ENCODE measurements at regions not wholly inside any gene's neighbourhood (a gene's known extent, or its start where the extent isn't known, plus 50 kb on each side); places are given as distances from the start of the nearest gene placed in this dataset.

GRCh38 chr18:11268741-11269233 is 119.4 kb upstream of the PIEZO2 start:
- TF ChIP-seq CTCF (conservative IDR thresholded peaks at IDR 0.05; ENCODE audit: low read depth in 2 of 2) (no peak), POLR2AphosphoS5 (IDR thresholded peaks at IDR 0.05; ENCODE audit: low read depth) (no peak), EZH2phosphoT487 (IDR thresholded peaks at IDR 0.05; ENCODE audit: unreplicated experiment) (no peak), EZH2 (IDR thresholded peaks at IDR 0.05; ENCODE audit: low read depth, unreplicated experiment) (no peak), NANOG (IDR thresholded peaks at IDR 0.05; ENCODE audit: borderline replicate concordance) (no peak), CREB1 (CRISPR knock-in tag; IDR thresholded peaks at IDR 0.05; ENCODE audit: low read depth) (no peak), REST (IDR thresholded peaks at IDR 0.05; ENCODE audit: unreplicated experiment) (no peak), JUNB (IDR thresholded peaks at IDR 0.05; ENCODE audit: unreplicated experiment) (no peak), ETS1 (IDR thresholded peaks at IDR 0.05) (no peak), ZNF462 (CRISPR knock-in tag; IDR thresholded peaks at IDR 0.05) (no peak), ZNF114 (CRISPR knock-in tag; IDR thresholded peaks at IDR 0.05) (no peak), ZNF331 (CRISPR knock-in tag; IDR thresholded peaks at IDR 0.05; ENCODE audit: low read depth) (no peak)
